ENCODE measurements at regions not wholly inside any gene's neighbourhood (a gene's known extent, or its start where the extent isn't known, plus 50 kb on each side); places are given as distances from the start of the nearest gene placed in this dataset.
"Not testable (repeated sequence)": the region's sequence is repeated elsewhere in the genome, so short reads cannot be mapped to it uniquely, and the experiment has no call there.

- in situ Hi-C loops (cut with MboI; ENCODE audit: low sequenced_read_pairs) = no loop called here
Measured at GRCh38 chr3:71994906-71995305, 210.0 kb upstream of the PROK2 start.

GRCh38 chr3:71994203-71994602 lies 209.3 kb upstream of the PROK2 start:
- in situ Hi-C loops (cut with MboI; ENCODE audit: low sequenced_read_pairs) = no loop called here

- in situ Hi-C loops (cut with MboI; ENCODE audit: low sequenced_read_pairs) = no loop called here
Measured at GRCh38 chr3:71991681-71992080, 206.7 kb upstream of the PROK2 start.

- in situ Hi-C loops (cut with MboI; ENCODE audit: low sequenced_read_pairs) = no loop called here
Measured at GRCh38 chr3:71991046-71991445, 206.1 kb upstream of the PROK2 start.

GRCh38 chr3:71990545-71990944 lies 205.6 kb upstream of the PROK2 start:
- in situ Hi-C loops (cut with MboI; ENCODE audit: low sequenced_read_pairs) = no loop called here

GRCh38 chr3:71989165-71989564 lies 204.2 kb upstream of the PROK2 start:
- in situ Hi-C loops (cut with MboI; ENCODE audit: low sequenced_read_pairs) = no loop called here

GRCh38 chr3:71987828-71988227 lies 202.9 kb upstream of the PROK2 start:
- in situ Hi-C loops (cut with MboI; ENCODE audit: low sequenced_read_pairs) = no loop called here

GRCh38 chr3:71987089-71987735 lies 202.3 kb upstream of the PROK2 start:
- in situ Hi-C loops (cut with MboI; ENCODE audit: low sequenced_read_pairs) = no loop called here

GRCh38 chr3:71986606-71987005 lies 201.7 kb upstream of the PROK2 start:
- in situ Hi-C loops (cut with MboI; ENCODE audit: low sequenced_read_pairs) = no loop called here

- in situ Hi-C loops (cut with MboI; ENCODE audit: low sequenced_read_pairs) = no loop called here
Measured at GRCh38 chr3:71984843-71985613, 200.1 kb upstream of the PROK2 start.

- in situ Hi-C loops (cut with MboI; ENCODE audit: low sequenced_read_pairs) = no loop called here
Measured at GRCh38 chr3:71983694-71984093, 198.7 kb upstream of the PROK2 start.

GRCh38 chr3:71982506-71983258 lies 197.7 kb upstream of the PROK2 start:
- in situ Hi-C loops (cut with MboI; ENCODE audit: low sequenced_read_pairs) = not testable (repeated sequence)

- in situ Hi-C loops (cut with MboI; ENCODE audit: low sequenced_read_pairs) = no loop called here
Measured at GRCh38 chr3:71979175-71979574, 194.2 kb upstream of the PROK2 start.

GRCh38 chr3:71978150-71978721 lies 193.3 kb upstream of the PROK2 start:
- in situ Hi-C loops (cut with MboI; ENCODE audit: low sequenced_read_pairs) = no loop called here

- in situ Hi-C loops (cut with MboI; ENCODE audit: low sequenced_read_pairs) = no loop called here
Measured at GRCh38 chr3:71977525-71977924, 192.6 kb upstream of the PROK2 start.

- in situ Hi-C loops (cut with MboI; ENCODE audit: low sequenced_read_pairs) = no loop called here
Measured at GRCh38 chr3:71975573-71975972, 190.6 kb upstream of the PROK2 start.

- in situ Hi-C loops (cut with MboI; ENCODE audit: low sequenced_read_pairs) = no loop called here
Measured at GRCh38 chr3:71974786-71975185, 189.8 kb upstream of the PROK2 start.

GRCh38 chr3:71973274-71974030 lies 188.5 kb upstream of the PROK2 start:
- in situ Hi-C loops (cut with MboI; ENCODE audit: low sequenced_read_pairs) = no loop called here

GRCh38 chr3:71972031-71972430 lies 187.1 kb upstream of the PROK2 start:
- in situ Hi-C loops (cut with MboI; ENCODE audit: low sequenced_read_pairs) = no loop called here

- in situ Hi-C loops (cut with MboI; ENCODE audit: low sequenced_read_pairs) = no loop called here
Measured at GRCh38 chr3:71968544-71968943, 183.6 kb upstream of the PROK2 start.

GRCh38 chr3:71966185-71966584 lies 181.2 kb upstream of the PROK2 start:
- in situ Hi-C loops (cut with MboI; ENCODE audit: low sequenced_read_pairs) = no loop called here

Data from HL-60/S4 treated with phorbol 12-myristate 13-acetate at 8.2 ng/mL for 4 days and 3 days (cell line).